ENCODE measurements at regions not wholly inside any gene's neighbourhood (a gene's known extent, or its start where the extent isn't known, plus 50 kb on each side); places are given as distances from the start of the nearest gene placed in this dataset.
"Not testable (repeated sequence)": the region's sequence is repeated elsewhere in the genome, so short reads cannot be mapped to it uniquely, and the experiment has no call there.

DNA sequence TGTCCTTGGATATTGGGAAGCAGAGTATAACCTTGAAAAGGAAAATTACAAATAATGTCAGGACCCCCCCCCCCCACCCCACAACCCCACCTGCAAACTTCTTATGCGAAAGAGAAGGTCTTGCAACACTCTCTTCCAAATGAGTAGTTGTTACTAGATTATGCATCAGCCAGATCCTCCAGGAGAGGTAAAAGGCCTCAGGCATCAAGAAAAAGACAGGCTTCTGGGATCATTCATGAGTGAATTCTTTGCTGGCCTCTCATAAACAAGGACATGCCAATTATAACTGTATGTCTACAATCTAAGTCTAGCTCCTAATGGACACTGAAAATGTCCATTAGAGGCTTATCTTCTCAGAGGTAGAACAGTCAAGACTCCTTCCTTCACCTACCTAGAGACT, 1443.3 kb downstream of the RAPGEF2 start:
- H3K4me2 ChIP-seq (ENCODE audit: low read length): no peak overlapping the region
- H3K4me3 Mint-ChIP-seq (ENCODE audit: unreplicated experiment): no peak overlapping the region
- no peak for FAIRE-seq

DNA sequence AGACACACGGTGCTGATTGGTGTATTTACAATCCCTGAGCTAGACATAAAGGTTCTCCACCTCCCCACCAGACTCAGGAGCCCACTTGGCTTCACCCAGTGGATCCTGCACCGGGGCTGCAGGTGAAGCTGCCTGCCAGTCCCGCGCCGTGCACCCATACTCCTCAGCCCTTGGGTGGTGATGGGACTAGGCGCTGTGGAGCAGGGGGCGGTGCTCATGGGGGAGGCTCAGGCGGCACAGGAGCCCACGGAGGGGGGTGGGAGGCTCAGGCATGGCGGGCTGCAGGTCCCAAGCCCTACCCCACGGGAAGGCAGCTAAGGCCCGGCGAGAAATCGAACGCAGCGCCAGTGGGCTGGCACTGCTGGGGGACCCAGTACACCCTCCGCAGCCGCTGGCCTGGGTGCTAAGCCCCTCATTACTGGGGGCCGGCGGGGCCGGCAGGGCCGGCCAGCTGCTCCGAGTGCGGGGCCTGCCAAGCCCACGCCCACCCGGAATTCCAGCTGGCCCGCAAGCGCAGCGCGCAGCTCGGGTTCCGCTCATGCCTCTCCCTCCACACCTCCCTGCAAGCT, 1447.2 kb downstream of the RAPGEF2 start:
- not testable (repeated sequence) for H3K36me3 Mint-ChIP-seq (ENCODE audit: low read depth, unreplicated experiment); H3K36me3 ChIP-seq (ENCODE audit: insufficient read depth, low read length); H3K9me3 Mint-ChIP-seq (ENCODE audit: unreplicated experiment); H3K27me3 ChIP-seq (ENCODE audit: insufficient read depth, low read length); H3K4me2 ChIP-seq (ENCODE audit: low read length); H3K27ac Mint-ChIP-seq (ENCODE audit: unreplicated experiment); DNase-seq (ENCODE audit: low read depth); H2AFZ ChIP-seq (ENCODE audit: low read depth, low read length); H3K4me1 Mint-ChIP-seq (ENCODE audit: low read depth, unreplicated experiment); H3K9me3 ChIP-seq (ENCODE audit: insufficient read depth, low read depth, low read length); H4K20me1 ChIP-seq (ENCODE audit: insufficient read depth, low read length); H3K79me2 ChIP-seq (ENCODE audit: insufficient read depth, low read length); H3K4me1 ChIP-seq (ENCODE audit: insufficient read depth, low read length); FAIRE-seq; H3K27me3 Mint-ChIP-seq (ENCODE audit: low read depth, unreplicated experiment); H3K4me3 ChIP-seq (ENCODE audit: insufficient read depth, low read depth, low read length); H3K9ac ChIP-seq (ENCODE audit: low read length); H3K4me3 Mint-ChIP-seq (ENCODE audit: unreplicated experiment); H3K27ac ChIP-seq (ENCODE audit: low read depth, low read length)

More for the DNA sequence above, 1443.3 kb downstream of the RAPGEF2 start:
- TF ChIP-seq, protein P1, sequence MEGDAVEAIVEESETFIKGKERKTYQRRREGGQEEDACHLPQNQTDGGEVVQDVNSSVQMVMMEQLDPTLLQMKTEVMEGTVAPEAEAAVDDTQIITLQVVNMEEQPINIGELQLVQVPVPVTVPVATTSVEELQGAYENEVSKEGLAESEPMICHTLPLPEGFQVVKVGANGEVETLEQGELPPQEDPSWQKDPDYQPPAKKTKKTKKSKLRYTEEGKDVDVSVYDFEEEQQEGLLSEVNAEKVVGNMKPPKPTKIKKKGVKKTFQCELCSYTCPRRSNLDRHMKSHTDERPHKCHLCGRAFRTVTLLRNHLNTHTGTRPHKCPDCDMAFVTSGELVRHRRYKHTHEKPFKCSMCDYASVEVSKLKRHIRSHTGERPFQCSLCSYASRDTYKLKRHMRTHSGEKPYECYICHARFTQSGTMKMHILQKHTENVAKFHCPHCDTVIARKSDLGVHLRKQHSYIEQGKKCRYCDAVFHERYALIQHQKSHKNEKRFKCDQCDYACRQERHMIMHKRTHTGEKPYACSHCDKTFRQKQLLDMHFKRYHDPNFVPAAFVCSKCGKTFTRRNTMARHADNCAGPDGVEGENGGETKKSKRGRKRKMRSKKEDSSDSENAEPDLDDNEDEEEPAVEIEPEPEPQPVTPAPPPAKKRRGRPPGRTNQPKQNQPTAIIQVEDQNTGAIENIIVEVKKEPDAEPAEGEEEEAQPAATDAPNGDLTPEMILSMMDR (IDR thresholded peaks at IDR 0.05; ENCODE audit: insufficient read depth, low read depth, low read length): no peak
- TF ChIP-seq EZH2 (IDR thresholded peaks at IDR 0.05; ENCODE audit: insufficient read depth, low read length): no peak
- H3K79me2 ChIP-seq (ENCODE audit: insufficient read depth, low read length): no peaks in the 10 kb centered on the region
- H3K9me3 ChIP-seq (ENCODE audit: insufficient read depth, low read depth, low read length): no peaks in the 10 kb centered on the region
- Mint-ChIP-seq H3K36me3 (ENCODE audit: low read depth, unreplicated experiment) (no peaks in the 10 kb centered on the region), H3K4me1 (ENCODE audit: low read depth, unreplicated experiment) (no peaks in the 10 kb centered on the region), H3K27me3 (ENCODE audit: low read depth, unreplicated experiment) (peaks cover 1% of the 10 kb centered on the region), H3K9me3 (ENCODE audit: unreplicated experiment) (peaks cover 5% of the 10 kb centered on the region), H3K27ac (ENCODE audit: unreplicated experiment) (no peak overlapping the region)
- no peaks in the 10 kb centered on the region for H3K4me1 ChIP-seq (ENCODE audit: insufficient read depth, low read length)
- H3K27me3 ChIP-seq (ENCODE audit: insufficient read depth, low read length): no peaks in the 10 kb centered on the region
- H3K4me3 ChIP-seq (ENCODE audit: insufficient read depth, low read depth, low read length): no peak overlapping the region
- H3K27ac ChIP-seq (ENCODE audit: low read depth, low read length): no peak overlapping the region
- no peak overlapping the region for H2AFZ ChIP-seq (ENCODE audit: low read depth, low read length)
- H4K20me1 ChIP-seq (ENCODE audit: insufficient read depth, low read length): no peaks in the 10 kb centered on the region
- no peaks in the 10 kb centered on the region for H3K36me3 ChIP-seq (ENCODE audit: insufficient read depth, low read length)
- no peak overlapping the region for H3K9ac ChIP-seq (ENCODE audit: low read length)
- DNase-seq (ENCODE audit: low read depth): no peak

DNA sequence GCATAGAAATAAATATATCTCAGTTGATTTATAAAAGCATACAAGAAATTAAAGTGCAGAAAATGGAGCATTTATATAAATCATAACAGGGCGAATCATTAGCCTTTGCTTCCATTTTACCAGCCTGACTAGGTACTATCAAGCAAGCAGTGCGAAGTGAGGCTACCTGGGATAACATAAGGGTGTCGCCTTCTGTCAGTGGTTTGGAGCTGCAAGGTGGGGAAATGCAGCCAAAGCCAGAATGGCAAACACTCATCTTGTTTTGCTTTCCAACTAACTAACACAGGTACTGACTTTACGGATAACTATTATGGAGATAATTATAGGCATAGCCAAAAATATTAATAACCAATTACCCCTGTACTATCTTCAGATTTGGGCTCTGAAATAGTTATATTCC, 1459.8 kb downstream of the RAPGEF2 start:
- Histone ChIP-seq H3K27ac (ENCODE audit: low read depth, low read length) (no peak overlapping the region), H3K36me3 (ENCODE audit: insufficient read depth, low read length) (no peaks in the 10 kb centered on the region), H3K4me2 (ENCODE audit: low read length) (no peak overlapping the region), H3K9me3 (ENCODE audit: insufficient read depth, low read depth, low read length) (no peaks in the 10 kb centered on the region), H3K27me3 (ENCODE audit: insufficient read depth, low read length) (no peaks in the 10 kb centered on the region), H3K79me2 (ENCODE audit: insufficient read depth, low read length) (no peaks in the 10 kb centered on the region), H4K20me1 (ENCODE audit: insufficient read depth, low read length) (no peaks in the 10 kb centered on the region), H3K9ac (ENCODE audit: low read length) (no peak overlapping the region), H3K4me1 (ENCODE audit: insufficient read depth, low read length) (no peaks in the 10 kb centered on the region), H3K4me3 (ENCODE audit: insufficient read depth, low read depth, low read length) (no peak overlapping the region), H2AFZ (ENCODE audit: low read depth, low read length) (no peak overlapping the region)
- Mint-ChIP-seq H3K4me3 (ENCODE audit: unreplicated experiment) (no peak overlapping the region), H3K9me3 (ENCODE audit: unreplicated experiment) (no peaks in the 10 kb centered on the region), H3K27me3 (ENCODE audit: low read depth, unreplicated experiment) (no peaks in the 10 kb centered on the region), H3K36me3 (ENCODE audit: low read depth, unreplicated experiment) (no peaks in the 10 kb centered on the region), H3K27ac (ENCODE audit: unreplicated experiment) (no peak overlapping the region), H3K4me1 (ENCODE audit: low read depth, unreplicated experiment) (no peaks in the 10 kb centered on the region)
- DNase-seq (ENCODE audit: low read depth): no peak
- TF ChIP-seq, protein P1 (IDR thresholded peaks at IDR 0.05; ENCODE audit: insufficient read depth, low read depth, low read length): no peak
- TF ChIP-seq EZH2 (IDR thresholded peaks at IDR 0.05; ENCODE audit: insufficient read depth, low read length): no peak
- no peak for FAIRE-seq
